ENCODE measurements at regions not wholly inside any gene's neighbourhood (a gene's known extent, or its start where the extent isn't known, plus 50 kb on each side); places are given as distances from the start of the nearest gene placed in this dataset.
"Not testable (repeated sequence)": the region's sequence is repeated elsewhere in the genome, so short reads cannot be mapped to it uniquely, and the experiment has no call there.

- DNase-seq = no peak
Observed at GRCh38 chr1:172717722-172718465, 59.0 kb downstream of the FASLG start.

GRCh38 chr1:172719066-172719627 lies 60.2 kb downstream of the FASLG start:
- peak; percentile 49 for DNase-seq

GRCh38 chr1:172719694-172720138 lies 60.8 kb downstream of the FASLG start:
- DNase-seq = peak; percentile 74

GRCh38 chr1:172720339-172720738 lies 61.4 kb downstream of the FASLG start:
- DNase-seq = no peak

GRCh38 chr1:172723251-172723650 lies 64.3 kb downstream of the FASLG start:
- DNase-seq = no peak

GRCh38 chr1:172724232-172724631 lies 65.3 kb downstream of the FASLG start:
- no peak for DNase-seq

GRCh38 chr1:172724765-172725613 lies 66.1 kb downstream of the FASLG start:
- DNase-seq = peak; percentile 43

- DNase-seq = peak; percentile 20
Observed at GRCh38 chr1:172726740-172727139, 67.8 kb downstream of the FASLG start.

- DNase-seq = peak; percentile 48
Observed at GRCh38 chr1:172727275-172727857, 68.5 kb downstream of the FASLG start.

GRCh38 chr1:172727956-172728603 lies 69.2 kb downstream of the FASLG start:
- DNase-seq = peak; percentile 78

GRCh38 chr1:172728705-172729104 lies 69.8 kb downstream of the FASLG start:
- not testable (repeated sequence) for DNase-seq

GRCh38 chr1:172732427-172732826 lies 73.5 kb downstream of the FASLG start:
- DNase-seq = no peak

GRCh38 chr1:172733815-172734214 lies 74.9 kb downstream of the FASLG start:
- peak; percentile 19 for DNase-seq

GRCh38 chr1:172738389-172738788 lies 79.5 kb downstream of the FASLG start:
- DNase-seq = no peak

- peak; percentile 70 for DNase-seq
Observed at GRCh38 chr1:172742599-172743500, 83.9 kb downstream of the FASLG start.

- DNase-seq = peak; percentile 87
Observed at GRCh38 chr1:172745014-172745413, 86.1 kb downstream of the FASLG start.

GRCh38 chr1:172746091-172746949 lies 87.4 kb downstream of the FASLG start:
- DNase-seq = peak; percentile 88

GRCh38 chr1:172748201-172748600 lies 89.3 kb downstream of the FASLG start:
- DNase-seq = no peak

GRCh38 chr1:172751683-172752082 lies 92.8 kb downstream of the FASLG start:
- no peak for DNase-seq

- no peak for DNase-seq
Observed at GRCh38 chr1:172753964-172754363, 95.1 kb downstream of the FASLG start.

- no peak for DNase-seq
Observed at GRCh38 chr1:172754609-172755008, 95.7 kb downstream of the FASLG start.

All from hematopoietic multipotent progenitor cell treated with erythropoietin and hydrocortisone succinate and interleukin-3 and kit ligand, for 6 days (in vitro differentiated cells).